ENCODE measurements at regions not wholly inside any gene's neighbourhood (a gene's known extent, or its start where the extent isn't known, plus 50 kb on each side); places are given as distances from the start of the nearest gene placed in this dataset.

DNA sequence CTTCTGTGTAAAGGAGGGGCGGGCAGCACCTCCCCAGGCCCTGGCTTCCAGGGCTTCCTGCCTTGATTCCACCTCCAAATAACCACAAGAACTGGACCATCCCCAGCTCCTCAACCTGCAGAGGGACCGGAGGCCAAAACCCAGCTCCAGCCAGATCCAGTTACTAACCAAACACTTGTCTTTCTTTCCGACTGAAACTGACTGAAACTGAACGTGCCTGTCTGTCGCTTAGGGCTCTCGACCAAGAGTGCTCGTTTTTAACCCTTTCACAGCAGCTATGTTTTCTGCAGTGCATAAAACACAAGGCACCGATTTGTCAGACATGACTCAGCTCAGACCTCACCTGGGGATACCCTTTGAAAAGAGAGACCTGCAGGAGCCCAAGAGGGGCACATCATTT lies 249.9 kb upstream of the SIX2 start:
- no peak for TF ChIP-seq CTCF (IDR thresholded peaks at IDR 0.05; ENCODE audit: poor library complexity, severe bottlenecking)
- TF ChIP-seq EZH2 (IDR thresholded peaks at IDR 0.05; ENCODE audit: borderline replicate concordance, insufficient read depth, low read length, poor library complexity, severe bottlenecking), result no peak
- TF ChIP-seq EP300 (conservative IDR thresholded peaks at IDR 0.05; ENCODE audit: poor library complexity, severe bottlenecking), result no peak
- TF ChIP-seq SMC3 (conservative IDR thresholded peaks at IDR 0.05; ENCODE audit: poor library complexity), result no peak
- no peak for TF ChIP-seq POLR2AphosphoS5 (IDR thresholded peaks at IDR 0.05)
- TF ChIP-seq REST (IDR thresholded peaks at IDR 0.05; ENCODE audit: borderline replicate concordance), result no peak
- no peak for TF ChIP-seq MXI1 (conservative IDR thresholded peaks at IDR 0.05; ENCODE audit: poor library complexity, severe bottlenecking)
- TF ChIP-seq RAD21 (conservative IDR thresholded peaks at IDR 0.05), result no peak
